Activated naive CD4-positive, alpha-beta T cell treated with anti-CD3 and anti-CD28 coated beads, Interleukin-2, amount 50 U/mL, for 72 hours (primary cell): ENCODE measurements at regions not wholly inside any gene's neighbourhood (a gene's known extent, or its start where the extent isn't known, plus 50 kb on each side); places are given as distances from the start of the nearest gene placed in this dataset.
"Not testable (repeated sequence)": the region's sequence is repeated elsewhere in the genome, so short reads cannot be mapped to it uniquely, and the experiment has no call there.

Experiments used
- ATAC-seq, 2 donors: fragments of 150-1000 bp; cut with Tn5 transposase; 2 replicates each; pipeline ENCODE4 v1.10.0; 2021; ENCODE audit warnings: mild to moderate bottlenecking in 2 of 2, moderate library complexity in 2 of 2
- DNase-seq, 2 donors: peaks; one replicate each; pipeline ENCODE4 v3.0.0; 2021 to 2022; ENCODE audit warnings: low spot score in 2 of 2
- H3K27ac Mint-ChIP-seq, 2 donors: one replicate each; pipeline ENCODE4 v1.8.0; 2022; ENCODE audit warnings: mild to moderate bottlenecking in 2 of 2, mixed read lengths in 2 of 2
- H3K36me3 Mint-ChIP-seq, 2 donors: one replicate each; pipeline ENCODE4 v1.8.0; 2022; ENCODE audit warnings: mixed read lengths in 2 of 2
- H3K9me3 Mint-ChIP-seq, 2 donors: one replicate each; pipeline ENCODE4 v1.8.0; 2022; ENCODE audit warnings: mixed read lengths in 2 of 2

DNA sequence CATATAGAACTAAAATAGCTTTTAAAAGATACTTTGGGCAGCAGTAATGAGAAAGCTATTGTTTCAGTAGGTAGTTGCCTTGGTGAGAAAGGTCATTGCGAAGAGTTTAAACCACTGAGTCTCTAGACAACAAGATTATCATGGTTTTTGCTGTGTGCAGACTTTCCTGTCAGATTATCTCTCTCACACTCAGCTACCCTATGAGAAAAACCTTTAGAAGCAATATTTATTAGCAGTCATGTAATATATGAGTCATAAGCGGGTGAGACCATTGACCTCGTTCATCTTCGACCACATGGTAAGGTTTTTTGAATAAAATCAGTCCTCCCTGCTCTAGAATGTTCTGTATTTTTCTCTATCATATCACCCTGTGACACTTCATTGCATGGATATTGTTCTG is 59.9 kb downstream of the GPR65 start:
- DNase-seq (no peak), ATAC-seq (no peak)
- no peak overlapping the region for H3K27ac Mint-ChIP-seq
- H3K36me3 Mint-ChIP-seq, result peaks cover 5 to 13% of the 10 kb centered on the region in 2 donors
- H3K9me3 Mint-ChIP-seq, result peaks cover 10 to 15% of the 10 kb centered on the region in 2 donors

DNA sequence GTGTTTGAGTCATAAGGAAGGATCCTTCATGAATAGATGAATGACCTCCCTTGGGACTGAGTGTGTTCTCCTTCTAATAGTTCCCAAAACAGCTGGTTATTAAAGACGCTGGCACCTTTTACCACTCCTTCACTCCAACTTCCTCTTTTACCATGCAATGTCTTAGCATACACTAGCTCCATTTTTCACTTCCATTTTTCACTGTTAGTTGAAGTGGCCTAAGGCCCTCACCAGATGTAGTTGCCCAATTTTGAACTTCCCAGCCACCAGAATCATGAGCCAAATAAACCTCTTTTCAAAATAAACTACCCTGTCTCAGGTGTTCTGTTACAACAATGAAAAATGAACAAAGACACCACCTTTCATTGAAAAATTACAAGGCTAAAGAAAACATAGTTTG is 64.7 kb downstream of the GPR65 start:
- ATAC-seq (no peak), DNase-seq (no peak)
- Mint-ChIP-seq H3K27ac (no peak overlapping the region), H3K36me3 (peaks cover 7 to 21% of the 10 kb centered on the region in 2 donors), H3K9me3 (peaks cover 12 to 23% of the 10 kb centered on the region in 2 donors)

DNA sequence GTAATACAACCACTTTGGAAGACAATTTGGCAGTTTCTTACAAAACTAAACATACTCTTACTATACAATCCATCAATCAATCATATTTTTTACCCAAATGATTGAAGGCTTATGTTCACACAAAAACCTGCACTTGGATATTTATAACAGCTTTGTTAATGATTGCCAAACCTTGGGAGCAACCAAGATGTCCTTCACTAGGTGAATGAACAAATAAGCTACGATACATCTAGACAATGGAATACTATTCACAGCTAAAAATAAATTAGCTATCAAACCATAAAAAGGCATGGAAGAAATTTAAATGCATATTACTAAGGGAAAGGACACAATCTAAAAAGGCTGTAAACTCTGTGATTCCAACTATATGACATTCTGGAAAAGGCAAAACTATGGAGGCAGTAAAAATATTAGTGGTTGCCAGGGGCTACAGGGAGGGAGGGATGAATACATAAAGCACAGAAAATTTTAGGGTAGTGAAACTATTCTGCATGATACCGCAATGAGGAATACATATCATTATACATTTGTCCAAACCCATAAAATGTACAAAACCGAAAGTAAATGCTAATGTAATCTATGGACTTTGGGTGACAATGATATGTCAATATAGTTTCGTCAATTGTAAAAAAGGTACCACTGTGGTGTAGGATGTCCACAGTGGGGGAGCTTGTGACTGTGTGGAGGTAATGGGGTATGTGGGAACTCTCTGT is 70.5 kb downstream of the GPR65 start:
- ATAC-seq, result no peak

DNA sequence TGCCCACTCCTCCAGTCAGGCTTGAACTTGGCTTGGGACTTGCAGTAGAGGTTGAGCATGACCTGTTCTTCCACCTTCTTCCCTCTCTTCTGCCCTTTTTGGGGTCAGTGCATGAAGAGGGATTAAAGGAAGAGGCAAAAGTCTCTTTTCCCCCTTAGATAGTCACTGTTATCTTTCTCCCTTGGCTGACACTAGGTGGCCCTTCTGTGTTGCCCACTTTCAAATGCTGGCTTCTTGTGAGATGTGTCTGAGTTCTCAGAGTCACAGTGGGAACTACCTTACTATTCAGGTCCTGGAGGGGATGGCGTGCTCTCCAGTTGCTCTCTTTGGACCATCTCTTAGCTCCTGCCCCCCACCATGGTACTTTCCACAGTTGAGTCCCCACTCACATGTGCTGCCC is 73.6 kb downstream of the GPR65 start:
- no peak for ATAC-seq
- Mint-ChIP-seq H3K27ac (no peak overlapping the region), H3K9me3 (no peaks in the 10 kb centered on the region), H3K36me3 (no peaks in the 10 kb centered on the region)
- no peak for DNase-seq

More for the DNA sequence above, 70.5 kb downstream of the GPR65 start:
- Mint-ChIP-seq H3K27ac (no peak overlapping the region), H3K9me3 (peaks cover 0 to 10% of the 10 kb centered on the region in 2 donors), H3K36me3 (peaks cover 0 to 6% of the 10 kb centered on the region in 2 donors)
- DNase-seq, result no peak

DNA sequence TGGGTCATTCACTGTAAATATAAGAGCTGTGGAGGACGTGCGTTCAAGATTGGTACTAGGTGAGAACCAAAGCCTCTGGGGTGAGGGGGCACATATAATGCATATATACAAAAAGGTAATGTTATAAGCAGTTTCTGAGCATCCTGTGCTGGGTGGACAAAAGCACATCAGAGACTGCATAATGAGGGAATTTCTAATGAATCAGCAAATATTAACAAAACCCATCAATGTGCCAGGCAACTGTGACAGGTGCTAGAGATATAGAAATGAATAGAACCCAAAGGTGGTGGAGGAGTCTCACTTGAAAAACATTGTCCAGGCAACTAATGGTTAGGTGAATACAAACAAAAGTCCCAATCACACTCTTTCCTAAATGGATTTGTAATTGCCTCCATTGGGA is 74.7 kb downstream of the GPR65 start:
- no peaks in the 10 kb centered on the region for H3K36me3 Mint-ChIP-seq
- no peak overlapping the region for H3K27ac Mint-ChIP-seq
- ATAC-seq, result no peak
- no peaks in the 10 kb centered on the region for H3K9me3 Mint-ChIP-seq
- DNase-seq, result no peak

DNA sequence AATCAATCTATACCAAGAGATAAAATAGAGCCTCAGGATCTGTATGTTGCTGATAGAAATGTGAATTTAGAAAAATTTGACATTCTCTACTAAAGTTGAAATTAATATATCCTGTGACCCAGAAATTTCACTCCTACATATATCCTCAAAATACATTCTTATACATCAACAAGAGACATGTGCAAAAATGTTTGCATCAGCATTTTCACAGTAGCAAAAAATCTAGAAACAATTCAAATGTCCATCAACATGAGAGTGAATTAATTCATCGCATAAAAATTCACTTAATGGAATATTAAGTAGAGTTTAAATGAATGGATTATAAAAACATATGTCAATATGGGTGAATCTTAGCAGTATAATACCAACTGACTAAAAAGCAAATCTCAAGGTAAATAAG is 80.8 kb downstream of the GPR65 start:
- Mint-ChIP-seq H3K27ac (no peak overlapping the region), H3K36me3 (no peaks in the 10 kb centered on the region), H3K9me3 (no peaks in the 10 kb centered on the region)
- ATAC-seq (no peak), DNase-seq (no peak)

DNA sequence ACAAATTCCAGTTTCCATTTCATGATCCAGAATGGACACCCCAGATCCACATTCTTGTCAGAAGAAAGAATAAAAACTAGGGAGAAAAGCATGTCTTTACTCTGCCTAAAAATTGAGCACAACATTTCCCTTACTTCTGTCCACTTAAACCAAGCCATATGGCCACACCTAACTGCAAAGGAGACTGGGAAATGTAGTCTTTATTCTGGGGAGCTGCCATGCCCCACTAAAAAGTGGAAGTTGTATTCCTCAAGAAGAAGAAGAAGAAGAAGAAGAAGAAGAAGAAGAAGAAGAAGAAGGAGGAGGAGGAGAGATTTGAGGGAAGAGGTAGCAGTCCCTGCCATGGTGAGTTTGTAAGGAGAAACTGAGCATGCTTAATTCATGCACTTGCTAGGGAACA is 84.5 kb downstream of the GPR65 start:
- no peak overlapping the region for H3K27ac Mint-ChIP-seq
- no peaks in the 10 kb centered on the region for H3K36me3 Mint-ChIP-seq

DNA sequence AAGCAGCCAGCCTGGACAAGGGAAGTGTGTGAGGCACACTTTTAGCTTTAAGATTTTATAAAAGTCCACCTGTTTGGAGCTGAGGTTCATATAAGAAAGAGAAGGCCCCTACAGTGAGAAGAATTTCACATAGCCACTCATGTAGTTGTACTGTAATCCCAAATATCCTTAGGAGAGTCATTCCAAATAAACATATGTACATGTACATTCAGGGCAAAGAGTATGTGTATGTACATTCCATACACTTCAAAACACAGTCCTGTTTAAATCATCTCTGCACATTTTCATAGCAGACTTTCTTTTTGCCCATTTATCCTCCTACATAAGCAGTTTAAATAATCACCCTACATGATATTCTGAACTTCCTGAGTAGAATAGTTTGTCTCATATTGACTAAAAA is 87.6 kb downstream of the GPR65 start:
- DNase-seq (no peak), ATAC-seq (no peak)
- Mint-ChIP-seq H3K27ac (no peak overlapping the region), H3K9me3 (no peaks in the 10 kb centered on the region), H3K36me3 (no peaks in the 10 kb centered on the region)

More for the DNA sequence above, 84.5 kb downstream of the GPR65 start:
- ATAC-seq (no peak), DNase-seq (no peak)
- no peaks in the 10 kb centered on the region for H3K9me3 Mint-ChIP-seq

DNA sequence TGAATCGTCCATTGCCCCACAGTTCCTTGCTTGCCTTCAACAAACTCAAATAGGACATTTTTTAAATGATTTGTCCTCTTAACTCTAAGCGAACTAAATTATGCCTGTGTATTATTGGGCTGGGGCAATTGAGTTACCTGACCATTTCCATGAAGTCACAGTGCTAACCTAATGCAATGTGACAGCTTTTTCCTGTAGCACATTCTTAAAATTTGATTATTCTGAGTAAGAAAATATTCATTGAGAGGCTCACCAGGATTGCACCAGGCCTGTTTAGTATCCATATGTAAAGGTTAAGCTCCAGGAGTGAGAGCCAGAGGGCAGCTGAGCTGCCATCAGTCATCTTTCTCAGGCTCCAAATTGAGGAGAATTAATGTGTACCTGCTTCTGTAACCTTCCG is 90.9 kb downstream of the GPR65 start:
- ATAC-seq, result no peak
- Mint-ChIP-seq H3K9me3 (no peaks in the 10 kb centered on the region), H3K27ac (no peak overlapping the region), H3K36me3 (no peaks in the 10 kb centered on the region)
- DNase-seq, result no peak

DNA sequence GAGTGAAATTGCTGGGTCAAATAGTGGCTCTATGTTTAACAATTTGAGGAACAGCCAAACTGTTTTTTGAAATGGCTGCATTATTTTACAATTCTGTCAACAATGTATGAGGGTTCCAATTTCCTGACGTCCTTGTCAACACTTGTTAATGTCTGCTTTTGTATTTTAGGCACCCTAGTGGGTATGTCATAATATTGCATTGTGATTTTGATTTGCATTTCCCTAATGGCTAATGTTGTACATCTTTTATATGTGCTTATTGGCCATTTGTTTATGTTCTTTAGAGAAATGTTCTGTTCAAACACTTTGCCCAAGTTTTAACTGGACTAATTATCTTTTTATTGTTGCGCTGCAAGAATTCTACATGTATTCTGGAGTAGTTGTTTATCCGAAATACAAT is 93.2 kb downstream of the GPR65 start:
- Mint-ChIP-seq H3K36me3 (no peaks in the 10 kb centered on the region), H3K9me3 (no peaks in the 10 kb centered on the region), H3K27ac (no peak overlapping the region)
- ATAC-seq (no peak), DNase-seq (no peak)

DNA sequence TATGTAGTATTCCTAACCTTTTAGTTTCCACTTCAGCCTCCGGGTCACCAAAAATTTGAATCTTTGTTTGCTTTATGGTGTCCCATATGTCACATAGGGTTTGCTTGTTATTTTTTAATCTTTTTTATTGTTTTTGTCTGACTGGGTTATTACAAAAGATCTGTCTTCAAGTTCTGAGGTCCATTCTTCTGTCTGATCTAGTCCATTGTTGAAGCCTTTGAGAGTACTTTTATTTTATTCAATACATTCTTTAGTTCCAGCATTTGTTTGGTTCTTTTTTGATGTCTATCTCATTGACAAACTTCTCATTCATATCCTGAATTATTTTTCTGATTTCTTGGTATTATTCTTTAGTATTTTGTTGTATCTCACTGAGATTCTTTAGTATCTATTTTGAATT is 99.8 kb downstream of the GPR65 start:
- Mint-ChIP-seq H3K27ac (no peak overlapping the region), H3K36me3 (peaks cover 8 to 11% of the 10 kb centered on the region in 2 donors), H3K9me3 (peaks cover 8 to 18% of the 10 kb centered on the region in 2 donors)
- DNase-seq, result no peak
- no peak for ATAC-seq

DNA sequence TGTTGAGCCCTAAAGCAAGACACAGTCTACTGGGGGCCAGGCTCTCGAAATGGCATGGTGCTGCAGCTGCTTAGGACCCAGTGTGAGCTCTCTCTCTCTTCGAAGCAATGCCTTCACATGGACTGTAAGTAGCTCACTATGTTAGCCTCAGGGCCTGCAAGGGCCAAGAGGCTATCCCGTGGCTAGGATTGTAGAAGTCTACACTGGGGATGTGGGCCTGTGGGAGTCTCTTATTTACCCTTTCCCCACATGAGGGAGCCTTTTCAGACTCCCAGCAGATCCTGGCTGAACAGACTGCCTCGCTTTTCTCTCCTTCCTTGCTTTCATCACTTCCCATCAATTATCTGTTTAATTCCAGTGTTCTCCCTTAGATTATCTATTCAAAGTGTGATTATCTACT is 101.4 kb downstream of the GPR65 start:
- peaks cover 8 to 18% of the 10 kb centered on the region in 2 donors for H3K9me3 Mint-ChIP-seq
- ATAC-seq (no peak), DNase-seq (no peak)
- H3K36me3 Mint-ChIP-seq, result peaks cover 8 to 11% of the 10 kb centered on the region in 2 donors
- H3K27ac Mint-ChIP-seq, result no peak overlapping the region

DNA sequence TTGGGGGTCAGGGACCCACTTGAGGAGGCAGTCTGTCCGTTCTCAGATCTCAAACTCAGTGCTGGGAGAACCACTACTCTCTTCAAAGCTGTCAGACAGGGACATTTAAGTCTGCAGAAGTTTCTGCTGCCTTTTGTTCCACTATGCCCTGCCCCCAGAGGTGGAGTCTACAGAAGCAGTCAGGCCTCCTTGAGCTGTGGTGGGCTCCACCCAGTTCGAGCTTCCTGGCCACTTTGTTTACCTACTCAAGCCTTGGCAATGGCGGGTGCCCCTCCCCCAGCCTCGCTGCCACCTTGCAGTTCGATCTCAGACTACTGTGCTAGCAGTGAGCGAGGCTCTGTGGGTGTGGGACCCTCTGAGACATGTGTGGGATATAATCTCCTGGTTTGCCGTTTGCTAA is 122.7 kb downstream of the GPR65 start:
- Mint-ChIP-seq H3K9me3 (peaks cover 9 to 11% of the 10 kb centered on the region in 2 donors), H3K36me3 (peaks cover 12 to 15% of the 10 kb centered on the region in 2 donors)
- not testable (repeated sequence) for H3K27ac Mint-ChIP-seq, ATAC-seq, DNase-seq

DNA sequence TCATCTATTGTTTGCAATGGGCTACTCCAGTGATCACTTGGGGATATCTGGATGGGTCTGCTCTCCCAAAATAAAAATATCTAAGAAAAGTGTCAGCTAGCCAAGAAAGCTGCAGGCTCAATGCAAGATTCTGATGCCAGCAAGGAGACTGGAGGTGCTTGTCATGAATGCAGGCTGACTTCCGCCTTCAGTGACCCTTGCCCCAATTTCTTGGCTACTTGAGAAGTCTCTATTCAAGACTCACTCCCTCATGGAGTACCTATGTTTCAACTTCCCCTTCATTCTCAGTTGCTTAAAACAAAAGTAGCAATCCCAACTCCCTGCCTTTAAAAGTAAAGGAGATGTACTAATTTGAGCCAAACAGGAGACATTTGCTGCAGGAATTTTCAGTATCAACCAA is 123.9 kb downstream of the GPR65 start:
- ATAC-seq (no peak), DNase-seq (no peak)
- Mint-ChIP-seq H3K9me3 (peaks cover 12 to 15% of the 10 kb centered on the region in 2 donors), H3K36me3 (peaks cover 15 to 18% of the 10 kb centered on the region in 2 donors), H3K27ac (no peak overlapping the region)

DNA sequence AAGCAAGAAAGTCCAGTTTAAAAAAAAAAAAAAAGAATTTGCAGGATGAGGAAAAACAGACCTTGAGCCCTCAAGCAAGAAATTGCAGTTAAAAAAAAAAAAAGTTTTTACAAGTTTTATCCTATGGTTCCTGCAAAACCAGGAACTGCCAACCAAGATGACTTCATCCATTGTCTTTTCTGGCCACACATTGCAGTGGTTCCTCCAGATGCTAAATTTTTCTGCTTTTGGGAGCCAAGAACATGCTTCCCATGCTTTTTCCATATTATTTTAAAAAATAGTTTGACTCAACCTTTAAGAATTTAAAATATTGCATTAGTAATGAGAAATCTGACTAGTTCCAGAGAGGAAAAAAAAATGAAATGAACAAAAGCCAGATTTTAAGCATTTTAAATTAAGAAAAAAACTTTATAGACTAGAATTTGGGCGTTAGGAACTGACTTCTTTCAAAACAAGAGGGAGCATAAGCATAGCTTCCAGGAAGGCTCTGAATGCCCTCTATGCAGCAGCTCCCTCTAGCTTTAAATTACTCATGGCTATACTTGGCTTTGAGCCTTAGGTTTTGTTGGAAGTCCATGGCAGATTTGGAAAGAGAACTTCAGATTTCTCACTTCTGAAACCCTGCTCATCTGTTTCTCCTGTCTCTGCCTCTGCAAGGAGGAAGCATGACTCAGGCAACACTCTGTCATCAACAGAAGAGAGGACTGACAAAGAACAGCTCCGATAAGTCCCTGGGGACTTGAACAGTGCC is 124.5 kb downstream of the GPR65 start:
- peak; percentile 75 to 96 for ATAC-seq
- Mint-ChIP-seq H3K27ac (peak overlapping the region; percentile 21 to 63), H3K9me3 (peaks cover 12 to 15% of the 10 kb centered on the region in 2 donors), H3K36me3 (peaks cover 15 to 18% of the 10 kb centered on the region in 2 donors)
- DNase-seq, result no peak

DNA sequence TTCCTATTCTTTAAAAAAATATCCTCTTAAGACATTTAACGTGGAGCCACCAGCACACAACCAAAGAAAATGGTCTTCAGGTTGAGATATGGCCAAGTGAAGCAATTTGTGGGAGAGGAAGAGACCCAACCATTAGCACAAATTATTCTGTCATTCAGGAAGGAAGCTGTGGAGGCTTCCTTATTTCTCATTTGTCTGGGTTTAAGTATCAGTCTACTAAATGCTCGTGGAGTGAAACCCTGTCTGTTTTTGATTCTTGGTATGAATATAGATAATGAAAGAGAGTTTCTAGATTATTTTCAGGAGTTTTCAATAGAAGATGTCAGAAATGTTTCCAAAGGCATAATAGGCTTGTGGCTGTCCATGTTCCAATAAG is 125.1 kb downstream of the GPR65 start:
- DNase-seq (no peak), ATAC-seq (peak in 1 of 2 donors; percentile 74)
- Mint-ChIP-seq H3K36me3 (peaks cover 15 to 18% of the 10 kb centered on the region in 2 donors), H3K9me3 (peaks cover 12 to 15% of the 10 kb centered on the region in 2 donors), H3K27ac (peak overlapping the region; percentile 21 to 63)
